ENCODE measurements at regions not wholly inside any gene's neighbourhood (a gene's known extent, or its start where the extent isn't known, plus 50 kb on each side); places are given as distances from the start of the nearest gene placed in this dataset.

- Histone ChIP-seq H3K4me3 (ENCODE audit: extremely low read depth in 1 of 4, insufficient read depth in 2 of 4, low read depth in 3 of 4, low read length in 4 of 4) (no peak overlapping the region), H3K9me3 (ENCODE audit: insufficient read depth in 2 of 2, low read depth in 1 of 2, low read length in 1 of 2) (no peaks in the 10 kb centered on the region), H4K20me1 (replicated peaks in 1 of 2; ENCODE audit: control insufficient read depth in 1 of 2, insufficient read depth in 2 of 2, low read length in 2 of 2) (no peaks in the 10 kb centered on the region), H2AK5ac (ENCODE audit: low read depth, low read length) (no peak overlapping the region), H3K27me3 (replicated peaks in 1 of 4; ENCODE audit: control insufficient read depth in 3 of 4, extremely low read depth in 1 of 4, insufficient read depth in 3 of 4, low read length in 3 of 4) (no peaks in the 10 kb centered on the region), H2BK120ac (replicated peaks; ENCODE audit: low read depth, low read length) (no peak overlapping the region), H3K23me2 (ENCODE audit: low read depth, low read length) (no peaks in the 10 kb centered on the region), H3K79me2 (ENCODE audit: control insufficient read depth in 1 of 2, insufficient read depth in 2 of 2, low read length in 2 of 2) (no peaks in the 10 kb centered on the region), H2BK5ac (ENCODE audit: low read depth, low read length) (no peak overlapping the region), H3K14ac (ENCODE audit: insufficient read length) (no peak overlapping the region), H3K4ac (replicated peaks; ENCODE audit: insufficient read length, low read depth, low read length) (no peak overlapping the region), H3K4me1 (replicated peaks in 1 of 4; ENCODE audit: control insufficient read depth in 3 of 4, insufficient read depth in 4 of 4, low read length in 3 of 4) (no peaks in the 10 kb centered on the region), H4K91ac (replicated peaks; ENCODE audit: insufficient read length, low read length) (no peak overlapping the region), H2AFZ (ENCODE audit: low read length) (no peak overlapping the region), H2BK15ac (ENCODE audit: low read length) (no peak overlapping the region), H3K36me3 (ENCODE audit: control insufficient read depth in 2 of 4, insufficient read depth in 4 of 4, low read length in 3 of 4) (no peaks in the 10 kb centered on the region), H3K79me1 (ENCODE audit: low read depth, low read length) (no peaks in the 10 kb centered on the region), H4K5ac (ENCODE audit: insufficient read length, low read depth, low read length) (no peak overlapping the region), H2BK20ac (ENCODE audit: low read length) (no peak overlapping the region), H3K23ac (ENCODE audit: insufficient read length) (no peak overlapping the region), H3K56ac (replicated peaks; ENCODE audit: insufficient read length, low read depth, low read length) (no peak overlapping the region), H3K4me2 (ENCODE audit: insufficient read depth in 1 of 2, low read depth in 2 of 2, low read length in 2 of 2) (no peak overlapping the region), H4K8ac (ENCODE audit: extremely low read depth, insufficient read depth, low read length) (no peak overlapping the region), H2BK12ac (ENCODE audit: low read depth, low read length) (no peak overlapping the region), H3K18ac (ENCODE audit: extremely low read depth, low read length) (no peak overlapping the region), H3K27ac (ENCODE audit: low read depth, low read length) (no peak overlapping the region), H3K9ac (replicated peaks in 1 of 4; ENCODE audit: extremely low read depth in 1 of 4, low read depth in 3 of 4, low read length in 3 of 4) (no peak overlapping the region)
- 93% methylated on average over 2 of the region's 2 CpGs; no CpG with 5 or more reads in 1 of the 2 experiments for WGBS, 2 experiments (ENCODE audit: extremely low coverage in 1 of 2, insufficient coverage in 1 of 2, insufficient read length in 1 of 2, insufficient replicate concordance in 2 of 2, low coverage in 1 of 2, low lambda C conversion rate in 2 of 2, missing lambda C conversion rate in 1 of 2)
- ChIA-PET CTCF (ENCODE audit: partially characterized antibody) (interaction anchor here (0.6 to 1.6 kb wide), 3 partner anchors 14 to 60 kb away, joined by 3 to 4 read pairs (median 3); partner anchors contain the start of gene SERTAD2), POLR2A (ENCODE audit: partially characterized antibody) (interaction anchor here (1.2 kb wide), 1 partner anchor 69 kb away, joined by 3 read pairs; no protein-coding TSS in a partner anchor)
- DNase-seq (ENCODE audit: low read depth in 1 of 2, low spot score in 2 of 2), result no peak
- no peak for TF ChIP-seq EGR1 (IDR thresholded peaks at IDR 0.05; ENCODE audit: borderline replicate concordance, low read depth, low read length)
- TF ChIP-seq MAX (IDR thresholded peaks at IDR 0.05), result no peak
- FAIRE-seq, result no peak
Measured at GRCh38 chr2:64713686-64714085, 60.0 kb upstream of the SERTAD2 start.

All from H1 (cell line).